ENCODE measurements at regions not wholly inside any gene's neighbourhood (a gene's known extent, or its start where the extent isn't known, plus 50 kb on each side); places are given as distances from the start of the nearest gene placed in this dataset.

DNA sequence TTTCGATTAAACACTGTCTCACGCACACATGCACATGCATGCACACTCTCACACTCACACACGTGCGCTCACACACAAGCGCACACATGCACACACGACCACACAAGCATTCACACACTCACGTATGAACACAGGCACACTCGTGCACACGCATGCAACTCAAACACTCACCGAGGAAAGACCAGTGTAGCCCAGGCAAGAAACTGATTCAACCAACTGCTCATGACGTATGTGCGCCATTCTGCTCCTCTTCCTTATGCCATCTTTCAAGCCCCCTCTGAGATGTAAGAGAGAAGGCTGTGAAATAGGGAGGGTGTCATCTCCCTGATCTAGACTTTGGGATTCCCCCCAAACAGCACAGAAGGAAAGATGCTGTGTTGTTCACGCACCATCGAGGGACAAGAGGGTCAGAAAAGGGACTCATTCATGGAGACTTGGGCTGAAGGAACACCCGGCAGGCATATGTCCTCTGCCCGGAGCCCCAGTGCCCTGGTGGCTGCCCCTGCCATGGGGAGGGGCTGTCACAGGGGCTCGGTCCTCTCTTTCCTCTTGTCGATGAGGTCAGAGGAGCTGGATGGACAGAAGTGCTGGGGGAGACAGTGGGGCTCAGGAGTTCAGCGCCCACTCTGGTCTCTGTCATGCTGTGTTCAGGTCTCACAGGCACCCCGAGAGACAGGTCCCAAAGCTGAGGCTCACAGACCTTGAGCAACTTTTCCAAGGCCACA is 130.1 kb upstream of the SHH start:
- Mint-ChIP-seq H3K36me3 (no peaks in the 10 kb centered on the region), H3K9me3 (peaks cover 6 to 7% of the 10 kb centered on the region in 2 donors), H3K4me3 (no peak overlapping the region), H3K27me3 (ENCODE audit: low read depth in 2 of 2) (peaks cover 0 to 2% of the 10 kb centered on the region in 2 donors), H3K4me1 (no peaks in the 10 kb centered on the region), H3K27ac (no peak overlapping the region)
- TF ChIP-seq, protein P1, sequence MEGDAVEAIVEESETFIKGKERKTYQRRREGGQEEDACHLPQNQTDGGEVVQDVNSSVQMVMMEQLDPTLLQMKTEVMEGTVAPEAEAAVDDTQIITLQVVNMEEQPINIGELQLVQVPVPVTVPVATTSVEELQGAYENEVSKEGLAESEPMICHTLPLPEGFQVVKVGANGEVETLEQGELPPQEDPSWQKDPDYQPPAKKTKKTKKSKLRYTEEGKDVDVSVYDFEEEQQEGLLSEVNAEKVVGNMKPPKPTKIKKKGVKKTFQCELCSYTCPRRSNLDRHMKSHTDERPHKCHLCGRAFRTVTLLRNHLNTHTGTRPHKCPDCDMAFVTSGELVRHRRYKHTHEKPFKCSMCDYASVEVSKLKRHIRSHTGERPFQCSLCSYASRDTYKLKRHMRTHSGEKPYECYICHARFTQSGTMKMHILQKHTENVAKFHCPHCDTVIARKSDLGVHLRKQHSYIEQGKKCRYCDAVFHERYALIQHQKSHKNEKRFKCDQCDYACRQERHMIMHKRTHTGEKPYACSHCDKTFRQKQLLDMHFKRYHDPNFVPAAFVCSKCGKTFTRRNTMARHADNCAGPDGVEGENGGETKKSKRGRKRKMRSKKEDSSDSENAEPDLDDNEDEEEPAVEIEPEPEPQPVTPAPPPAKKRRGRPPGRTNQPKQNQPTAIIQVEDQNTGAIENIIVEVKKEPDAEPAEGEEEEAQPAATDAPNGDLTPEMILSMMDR (IDR thresholded peaks at IDR 0.05) = no peak
- ATAC-seq = peak in 1 of 3 donors; percentile 15
- intact Hi-C loops (cut with micrococcal nuclease) = no loop called here
- Histone ChIP-seq H3K9me3 (ENCODE audit: control insufficient read depth, insufficient read depth, low read length) (no peaks in the 10 kb centered on the region), H3K4me3 (ENCODE audit: low read length) (no peak overlapping the region), H3K27ac (ENCODE audit: low read length) (no peak overlapping the region), H3K4me1 (ENCODE audit: control insufficient read depth, insufficient read depth, low read length) (no peaks in the 10 kb centered on the region), H3K27me3 (ENCODE audit: control insufficient read depth, insufficient read depth, low read length) (no peaks in the 10 kb centered on the region), H3K36me3 (ENCODE audit: control insufficient read depth, insufficient read depth, low read length) (no peaks in the 10 kb centered on the region)
- WGBS (ENCODE audit: insufficient coverage) = 87% methylated on average over 19 of the region's 20 CpGs
- DNase-seq = no peak

DNA sequence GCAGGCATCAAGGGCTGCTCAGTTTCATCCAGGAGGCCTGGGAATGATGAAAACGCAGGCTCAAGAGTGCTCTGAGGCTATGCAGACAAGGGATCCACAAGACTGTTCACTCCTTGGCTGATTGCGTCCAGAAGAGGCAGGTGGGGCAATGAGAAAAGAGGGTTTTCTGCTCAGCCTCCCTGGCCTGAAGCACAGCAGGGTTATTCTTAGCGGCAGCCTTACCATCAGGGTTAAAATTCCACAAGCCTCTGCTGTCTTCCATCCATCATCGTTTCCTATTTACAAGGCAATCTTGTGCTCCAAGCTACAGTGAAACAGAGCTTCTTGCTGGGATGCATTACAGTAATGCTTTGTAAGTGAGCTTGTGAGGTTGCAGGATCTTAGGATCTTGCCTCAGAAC is 129.4 kb upstream of the SHH start:
- no peak for ATAC-seq
- Mint-ChIP-seq H3K36me3 (no peaks in the 10 kb centered on the region), H3K27ac (no peak overlapping the region), H3K27me3 (ENCODE audit: low read depth in 2 of 2) (peaks cover 0 to 2% of the 10 kb centered on the region in 2 donors), H3K4me3 (no peak overlapping the region), H3K4me1 (no peaks in the 10 kb centered on the region), H3K9me3 (peaks cover 6% of the 10 kb centered on the region in 2 donors)
- H3K4me1 ChIP-seq (ENCODE audit: control insufficient read depth, insufficient read depth, low read length) = no peaks in the 10 kb centered on the region
- no peak overlapping the region for H3K4me3 ChIP-seq (ENCODE audit: low read length)
- H3K36me3 ChIP-seq (ENCODE audit: control insufficient read depth, insufficient read depth, low read length) = no peaks in the 10 kb centered on the region
- TF ChIP-seq, protein P1 (IDR thresholded peaks at IDR 0.05) = no peak
- H3K27me3 ChIP-seq (ENCODE audit: control insufficient read depth, insufficient read depth, low read length) = no peaks in the 10 kb centered on the region
- no peak for DNase-seq
- intact Hi-C loops (cut with micrococcal nuclease) = no loop called here
- H3K9me3 ChIP-seq (ENCODE audit: control insufficient read depth, insufficient read depth, low read length) = peaks cover 2% of the 10 kb centered on the region
- H3K27ac ChIP-seq (ENCODE audit: low read length) = no peak overlapping the region
- WGBS (ENCODE audit: insufficient coverage) = 51% methylated on average over 4 of the region's 4 CpGs

DNA sequence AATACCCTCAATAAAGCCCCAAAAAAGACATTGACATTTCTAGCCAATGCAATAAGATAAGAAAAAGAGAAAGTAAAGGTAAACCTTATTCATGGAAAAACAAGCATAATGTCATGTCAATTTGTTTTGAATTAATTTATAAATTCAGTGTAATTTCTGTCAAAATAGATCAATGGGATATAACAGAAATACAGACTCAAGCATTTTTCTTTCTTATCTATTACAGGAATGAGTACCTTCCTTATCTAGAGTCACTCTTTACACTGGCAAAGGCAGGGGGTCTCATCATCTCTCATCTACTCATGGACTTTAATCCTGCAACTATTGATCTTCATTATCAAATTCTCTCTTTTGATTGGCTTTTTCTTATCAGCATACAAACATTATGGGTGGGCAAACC is 127.1 kb upstream of the SHH start:
- ATAC-seq (no peak), DNase-seq (no peak)
- TF ChIP-seq, protein P1 (IDR thresholded peaks at IDR 0.05) = no peak
- Histone ChIP-seq H3K4me1 (ENCODE audit: control insufficient read depth, insufficient read depth, low read length) (no peaks in the 10 kb centered on the region), H3K27ac (ENCODE audit: low read length) (no peak overlapping the region), H3K9me3 (ENCODE audit: control insufficient read depth, insufficient read depth, low read length) (peaks cover 4% of the 10 kb centered on the region), H3K27me3 (ENCODE audit: control insufficient read depth, insufficient read depth, low read length) (no peaks in the 10 kb centered on the region), H3K4me3 (ENCODE audit: low read length) (no peak overlapping the region), H3K36me3 (ENCODE audit: control insufficient read depth, insufficient read depth, low read length) (no peaks in the 10 kb centered on the region)
- no peaks in the 10 kb centered on the region for H3K4me1 Mint-ChIP-seq
- H3K27ac Mint-ChIP-seq = no peak overlapping the region
- intact Hi-C loops (cut with micrococcal nuclease) = no loop called here
- no peaks in the 10 kb centered on the region for H3K36me3 Mint-ChIP-seq
- peaks cover 0 to 2% of the 10 kb centered on the region in 2 donors for H3K27me3 Mint-ChIP-seq (ENCODE audit: low read depth in 2 of 2)
- no peak overlapping the region for H3K4me3 Mint-ChIP-seq
- peaks cover 9 to 12% of the 10 kb centered on the region in 2 donors for H3K9me3 Mint-ChIP-seq

DNA sequence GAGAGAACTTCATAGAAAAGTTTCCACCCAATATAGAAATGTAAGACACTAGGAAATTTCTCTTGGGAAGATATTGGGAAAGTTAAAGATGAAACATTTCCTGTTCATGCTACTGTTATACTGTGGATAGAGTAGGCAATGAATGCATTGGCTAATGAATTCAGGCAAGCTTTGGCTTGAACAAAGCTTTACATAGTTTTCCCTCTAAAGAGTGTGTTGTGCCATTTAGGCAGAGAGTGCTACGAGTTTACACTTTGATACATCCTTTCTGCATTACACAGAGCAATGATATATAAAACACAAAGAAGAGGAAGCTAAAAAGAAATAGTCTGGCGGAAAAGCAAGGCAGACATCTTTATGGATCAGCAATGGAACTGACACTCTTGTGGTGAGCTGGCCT is 125.9 kb upstream of the SHH start:
- H3K27me3 ChIP-seq (ENCODE audit: control insufficient read depth, insufficient read depth, low read length) = no peaks in the 10 kb centered on the region
- no peaks in the 10 kb centered on the region for H3K4me1 ChIP-seq (ENCODE audit: control insufficient read depth, insufficient read depth, low read length)
- ATAC-seq (no peak), DNase-seq (no peak)
- peaks cover 9 to 17% of the 10 kb centered on the region in 2 donors for H3K9me3 Mint-ChIP-seq
- no peaks in the 10 kb centered on the region for H3K4me1 Mint-ChIP-seq
- H3K36me3 Mint-ChIP-seq = no peaks in the 10 kb centered on the region
- peaks cover 4% of the 10 kb centered on the region for H3K9me3 ChIP-seq (ENCODE audit: control insufficient read depth, insufficient read depth, low read length)
- TF ChIP-seq, protein P1 (IDR thresholded peaks at IDR 0.05) = no peak
- no peak overlapping the region for H3K27ac ChIP-seq (ENCODE audit: low read length)
- no peak overlapping the region for H3K4me3 Mint-ChIP-seq
- peaks cover 0 to 2% of the 10 kb centered on the region in 2 donors for H3K27me3 Mint-ChIP-seq (ENCODE audit: low read depth in 2 of 2)
- 0% methylated on average over 1 of the region's 2 CpGs for WGBS (ENCODE audit: insufficient coverage)
- H3K36me3 ChIP-seq (ENCODE audit: control insufficient read depth, insufficient read depth, low read length) = no peaks in the 10 kb centered on the region
- intact Hi-C loops (cut with micrococcal nuclease) = no loop called here
- H3K4me3 ChIP-seq (ENCODE audit: low read length) = no peak overlapping the region
- no peak overlapping the region for H3K27ac Mint-ChIP-seq

All from natural killer cell (primary cell).